ENCODE measurements at regions not wholly inside any gene's neighbourhood (a gene's known extent, or its start where the extent isn't known, plus 50 kb on each side); places are given as distances from the start of the nearest gene placed in this dataset.

DNA sequence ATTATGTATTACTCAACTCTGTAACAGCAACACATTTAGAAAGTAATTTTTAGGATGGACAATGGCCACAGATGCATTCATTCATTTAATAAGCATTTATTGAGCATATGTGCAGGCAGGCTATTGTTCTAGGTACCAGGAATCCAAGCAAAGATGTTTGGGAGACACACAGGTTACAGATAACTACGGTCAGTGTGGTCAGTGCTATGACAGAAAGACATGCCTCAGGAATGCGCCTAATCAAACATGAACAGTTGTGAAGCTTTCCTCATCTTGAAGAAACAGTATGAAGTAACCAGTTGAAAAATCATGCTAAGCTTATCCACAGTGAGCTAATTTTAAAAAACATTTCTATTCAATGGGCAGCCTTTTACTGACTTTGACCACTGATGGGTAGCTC is 155.4 kb upstream of the CCDC54 start:
- TF ChIP-seq, protein P1, sequence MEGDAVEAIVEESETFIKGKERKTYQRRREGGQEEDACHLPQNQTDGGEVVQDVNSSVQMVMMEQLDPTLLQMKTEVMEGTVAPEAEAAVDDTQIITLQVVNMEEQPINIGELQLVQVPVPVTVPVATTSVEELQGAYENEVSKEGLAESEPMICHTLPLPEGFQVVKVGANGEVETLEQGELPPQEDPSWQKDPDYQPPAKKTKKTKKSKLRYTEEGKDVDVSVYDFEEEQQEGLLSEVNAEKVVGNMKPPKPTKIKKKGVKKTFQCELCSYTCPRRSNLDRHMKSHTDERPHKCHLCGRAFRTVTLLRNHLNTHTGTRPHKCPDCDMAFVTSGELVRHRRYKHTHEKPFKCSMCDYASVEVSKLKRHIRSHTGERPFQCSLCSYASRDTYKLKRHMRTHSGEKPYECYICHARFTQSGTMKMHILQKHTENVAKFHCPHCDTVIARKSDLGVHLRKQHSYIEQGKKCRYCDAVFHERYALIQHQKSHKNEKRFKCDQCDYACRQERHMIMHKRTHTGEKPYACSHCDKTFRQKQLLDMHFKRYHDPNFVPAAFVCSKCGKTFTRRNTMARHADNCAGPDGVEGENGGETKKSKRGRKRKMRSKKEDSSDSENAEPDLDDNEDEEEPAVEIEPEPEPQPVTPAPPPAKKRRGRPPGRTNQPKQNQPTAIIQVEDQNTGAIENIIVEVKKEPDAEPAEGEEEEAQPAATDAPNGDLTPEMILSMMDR (conservative IDR thresholded peaks at IDR 0.05; ENCODE audit: low read depth in 2 of 2) = no peak
- TF ChIP-seq JUNB (IDR thresholded peaks at IDR 0.05; ENCODE audit: unreplicated experiment) = no peak
- TF ChIP-seq, protein P2, sequence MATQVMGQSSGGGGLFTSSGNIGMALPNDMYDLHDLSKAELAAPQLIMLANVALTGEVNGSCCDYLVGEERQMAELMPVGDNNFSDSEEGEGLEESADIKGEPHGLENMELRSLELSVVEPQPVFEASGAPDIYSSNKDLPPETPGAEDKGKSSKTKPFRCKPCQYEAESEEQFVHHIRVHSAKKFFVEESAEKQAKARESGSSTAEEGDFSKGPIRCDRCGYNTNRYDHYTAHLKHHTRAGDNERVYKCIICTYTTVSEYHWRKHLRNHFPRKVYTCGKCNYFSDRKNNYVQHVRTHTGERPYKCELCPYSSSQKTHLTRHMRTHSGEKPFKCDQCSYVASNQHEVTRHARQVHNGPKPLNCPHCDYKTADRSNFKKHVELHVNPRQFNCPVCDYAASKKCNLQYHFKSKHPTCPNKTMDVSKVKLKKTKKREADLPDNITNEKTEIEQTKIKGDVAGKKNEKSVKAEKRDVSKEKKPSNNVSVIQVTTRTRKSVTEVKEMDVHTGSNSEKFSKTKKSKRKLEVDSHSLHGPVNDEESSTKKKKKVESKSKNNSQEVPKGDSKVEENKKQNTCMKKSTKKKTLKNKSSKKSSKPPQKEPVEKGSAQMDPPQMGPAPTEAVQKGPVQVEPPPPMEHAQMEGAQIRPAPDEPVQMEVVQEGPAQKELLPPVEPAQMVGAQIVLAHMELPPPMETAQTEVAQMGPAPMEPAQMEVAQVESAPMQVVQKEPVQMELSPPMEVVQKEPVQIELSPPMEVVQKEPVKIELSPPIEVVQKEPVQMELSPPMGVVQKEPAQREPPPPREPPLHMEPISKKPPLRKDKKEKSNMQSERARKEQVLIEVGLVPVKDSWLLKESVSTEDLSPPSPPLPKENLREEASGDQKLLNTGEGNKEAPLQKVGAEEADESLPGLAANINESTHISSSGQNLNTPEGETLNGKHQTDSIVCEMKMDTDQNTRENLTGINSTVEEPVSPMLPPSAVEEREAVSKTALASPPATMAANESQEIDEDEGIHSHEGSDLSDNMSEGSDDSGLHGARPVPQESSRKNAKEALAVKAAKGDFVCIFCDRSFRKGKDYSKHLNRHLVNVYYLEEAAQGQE (IDR thresholded peaks at IDR 0.05; ENCODE audit: unreplicated experiment) = no peak
- no peak for TF ChIP-seq POLR2AphosphoS5 (IDR thresholded peaks at IDR 0.05; ENCODE audit: low read depth)
- TF ChIP-seq EZH2phosphoT487 (IDR thresholded peaks at IDR 0.05; ENCODE audit: unreplicated experiment) = no peak

All from GM23338 (cell line).